GM19468 (cell line): ENCODE measurements at regions not wholly inside any gene's neighbourhood (a gene's known extent, or its start where the extent isn't known, plus 50 kb on each side); places are given as distances from the start of the nearest gene placed in this dataset.
"Not testable (repeated sequence)": the region's sequence is repeated elsewhere in the genome, so short reads cannot be mapped to it uniquely, and the experiment has no call there.

Source experiments
- ATAC-seq: cut with Tn5 transposase; IDR thresholded peaks from one replicate; pipeline ENCODE4 v1.9.1; 2021; ENCODE audit warnings: mild to moderate bottlenecking, moderate library complexity, moderate number of reproducible peaks; ENCODE audit not compliant: unreplicated experiment; ENCODE audit errors: extremely low read depth

DNA sequence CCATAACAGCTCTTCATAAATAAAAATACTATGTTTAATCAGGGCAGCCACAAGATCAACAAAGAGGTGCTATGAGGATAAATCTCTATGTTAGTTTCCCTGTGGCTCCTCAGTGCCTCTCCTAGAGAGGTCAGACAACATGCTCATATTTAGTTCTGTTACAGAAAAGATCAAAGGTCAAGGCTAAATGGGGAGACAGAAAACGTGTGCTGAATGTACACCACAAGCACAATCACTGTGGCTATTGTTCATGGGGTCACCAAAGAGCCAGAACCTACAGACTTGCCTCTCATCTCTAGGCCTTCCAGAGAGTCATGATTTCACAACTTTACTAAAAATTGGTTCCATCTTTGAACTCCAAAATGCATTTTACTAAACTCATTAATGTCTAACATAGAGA, 409.8 kb downstream of the HACE1 start:
- ATAC-seq, result no peak

DNA sequence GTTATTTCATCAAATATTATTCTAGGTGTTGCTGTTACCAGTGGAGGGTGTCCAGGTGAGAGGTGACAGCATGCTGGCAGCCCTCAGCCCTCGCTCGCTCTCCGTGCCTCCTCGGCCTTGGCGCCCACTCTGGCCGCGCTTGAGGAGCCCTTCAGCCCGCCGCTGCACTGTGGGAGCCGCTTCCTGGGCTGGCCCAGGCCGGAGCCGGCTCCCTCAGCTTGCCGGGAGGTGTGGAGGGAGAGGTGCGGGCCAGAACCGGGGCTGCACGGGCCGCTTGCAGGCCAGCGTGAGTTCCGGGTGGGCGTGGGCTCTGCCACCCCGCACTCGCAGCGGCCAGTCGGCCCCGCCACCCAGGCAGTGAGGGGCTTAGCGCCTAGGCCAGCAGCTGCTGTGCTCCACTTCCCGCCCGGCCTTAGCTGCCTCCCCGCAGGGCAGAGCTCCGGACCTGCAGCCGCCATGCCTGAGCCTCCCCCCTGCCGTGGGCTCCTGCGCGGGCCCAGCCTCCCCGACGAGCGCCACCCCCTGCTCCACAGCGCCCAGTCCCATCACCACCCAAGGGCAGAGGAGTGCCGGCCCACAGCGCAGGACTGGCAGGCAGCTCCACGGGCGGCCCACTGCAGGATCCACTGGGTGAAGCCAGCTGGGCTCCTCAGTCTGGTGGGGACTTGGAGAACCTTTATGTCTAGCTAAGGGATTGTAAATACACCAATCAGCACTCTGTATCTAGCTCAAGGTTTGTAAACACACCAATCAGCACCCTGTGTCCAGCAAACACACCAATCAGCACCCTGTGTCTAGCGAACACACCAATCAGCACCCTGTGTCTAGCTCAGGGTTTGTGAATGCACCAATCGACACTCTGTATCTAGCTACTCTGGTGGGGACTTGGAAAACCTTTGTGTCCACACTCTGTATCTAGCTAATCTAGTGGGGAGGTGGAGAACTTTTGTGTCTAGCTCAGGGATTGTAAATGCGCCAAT, 413.3 kb downstream of the HACE1 start:
- ATAC-seq, result not testable (repeated sequence)

DNA sequence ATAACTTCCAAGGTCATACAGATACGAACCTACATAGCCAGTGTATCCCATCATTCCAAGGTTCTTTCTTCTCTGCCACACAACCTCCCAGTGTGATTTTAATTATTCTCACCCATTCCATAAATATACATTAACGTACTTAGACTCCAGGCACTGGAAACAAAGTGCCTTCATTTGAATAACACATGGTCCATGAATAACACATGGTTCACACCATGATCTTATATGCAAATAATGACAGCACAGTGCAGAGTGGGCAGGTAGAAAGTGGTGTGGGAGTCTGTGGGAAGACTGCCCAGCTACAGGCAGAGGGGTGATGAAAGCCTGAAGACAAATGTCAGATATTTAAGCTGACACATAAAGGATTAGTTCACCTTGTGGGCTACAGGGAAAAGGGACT, 425.2 kb downstream of the HACE1 start:
- no peak for ATAC-seq

DNA sequence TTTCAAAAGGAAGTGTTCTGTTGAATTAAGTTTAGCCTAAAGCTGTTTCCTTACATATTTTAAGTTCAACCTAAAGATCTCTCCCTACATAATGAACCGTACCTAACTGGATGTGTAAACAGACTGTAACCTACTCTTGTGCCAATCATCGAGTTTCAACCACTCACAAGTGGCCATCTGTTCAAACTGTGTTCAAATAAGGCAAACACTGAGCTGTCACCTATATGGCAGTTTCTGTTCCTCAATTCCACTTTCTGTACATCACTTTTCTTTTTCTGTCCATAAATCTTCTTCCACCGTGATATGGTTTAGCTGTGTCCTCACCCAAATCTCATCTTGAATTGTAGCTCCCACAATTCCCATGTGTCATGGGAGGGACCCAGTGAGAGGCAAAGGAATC, 428.6 kb downstream of the HACE1 start:
- ATAC-seq, result no peak

DNA sequence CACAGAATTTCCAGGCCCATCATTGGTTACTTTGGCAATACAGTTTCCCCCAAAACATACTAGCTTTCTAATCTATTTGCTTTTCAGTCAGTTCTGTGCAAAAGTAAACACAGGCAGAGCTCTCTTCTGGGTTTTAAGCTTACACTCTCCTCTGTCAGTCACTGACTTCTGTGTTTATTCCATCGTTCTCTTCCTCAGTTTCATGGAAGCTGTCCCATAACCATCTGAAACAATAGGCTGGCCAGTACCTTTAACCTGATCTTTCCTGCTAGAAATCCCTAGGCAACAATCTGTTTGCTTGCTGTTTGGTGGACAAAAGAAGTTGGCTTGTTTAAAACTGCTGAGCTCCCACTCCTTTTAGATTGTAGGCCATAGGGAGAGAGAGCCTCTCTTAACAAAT, 431.5 kb downstream of the HACE1 start:
- no peak for ATAC-seq

DNA sequence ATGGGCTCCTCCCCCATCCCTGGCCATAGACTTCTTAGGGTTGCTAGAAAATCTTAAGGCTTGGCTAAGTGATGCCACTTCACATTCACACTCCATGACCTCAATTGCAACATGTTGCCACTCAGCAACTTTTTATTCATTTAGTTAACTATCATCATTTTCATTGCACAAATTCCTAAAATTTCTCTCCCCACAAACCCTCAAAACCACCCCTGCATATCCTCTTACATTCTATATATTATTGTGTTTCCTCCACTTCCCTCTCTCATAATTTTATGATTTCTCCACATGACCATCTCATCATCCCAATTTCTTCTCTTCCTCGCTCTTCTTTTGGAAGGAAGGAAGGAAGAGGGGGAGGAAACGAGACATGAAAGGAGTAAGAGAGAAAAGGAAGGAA, 436.0 kb downstream of the HACE1 start:
- no peak for ATAC-seq

DNA sequence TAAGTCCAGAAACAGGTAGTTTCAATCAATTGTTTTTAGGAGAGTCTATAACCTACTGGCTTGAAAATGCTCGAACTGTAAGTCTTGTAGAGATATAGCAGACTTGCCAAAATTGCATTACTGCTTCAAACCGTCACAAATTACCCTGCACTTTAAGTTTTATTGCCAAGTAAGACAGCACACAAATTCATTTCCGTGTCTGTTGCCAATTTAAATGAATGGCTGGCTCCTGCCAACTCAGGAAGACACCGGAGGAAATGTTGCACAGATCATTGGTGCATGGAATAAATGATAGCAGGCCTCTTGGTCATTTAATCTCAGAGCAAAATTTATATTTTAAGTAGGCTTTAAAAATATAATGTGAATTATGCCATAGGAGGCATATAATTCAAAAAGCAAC, 438.1 kb downstream of the HACE1 start:
- ATAC-seq, result no peak

DNA sequence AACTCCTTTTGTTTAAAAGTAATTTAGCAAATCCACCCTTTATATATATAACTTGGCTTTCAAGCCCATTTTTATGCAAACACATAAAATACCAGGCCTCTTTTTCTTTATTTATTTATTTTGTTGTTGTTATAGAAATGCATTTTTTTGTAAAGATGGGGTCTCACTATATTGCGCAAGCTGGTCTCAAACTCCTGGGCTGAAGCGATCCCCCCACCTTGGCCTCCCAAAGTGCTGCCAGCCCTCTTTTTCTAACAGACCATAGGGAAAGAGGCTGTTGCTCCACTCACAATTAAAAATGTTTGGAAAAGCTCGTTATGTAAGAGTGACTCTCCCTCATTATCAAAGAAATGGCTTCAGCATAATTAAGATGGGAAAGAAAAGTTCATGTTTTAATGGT, 440.9 kb downstream of the HACE1 start:
- ATAC-seq, result no peak

DNA sequence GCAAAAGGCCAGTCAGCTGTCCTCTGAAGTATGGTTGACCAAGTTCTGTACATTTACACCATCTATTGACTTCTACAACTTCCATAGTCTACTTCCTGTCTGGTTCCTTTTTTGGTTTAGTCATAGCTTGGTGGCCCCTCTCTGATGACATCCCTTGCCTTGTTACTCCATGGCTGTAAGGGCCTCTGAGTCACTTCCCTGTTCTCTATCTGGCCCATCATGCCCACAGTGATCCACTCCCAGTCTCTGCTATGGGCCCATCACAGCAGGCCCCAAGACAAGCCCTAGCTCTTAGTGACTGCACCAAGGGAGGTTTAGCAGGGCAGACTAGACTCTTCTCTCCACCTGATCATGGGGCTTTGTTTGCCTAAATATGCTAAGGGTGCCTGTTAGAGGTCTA, 441.6 kb downstream of the HACE1 start:
- no peak for ATAC-seq

DNA sequence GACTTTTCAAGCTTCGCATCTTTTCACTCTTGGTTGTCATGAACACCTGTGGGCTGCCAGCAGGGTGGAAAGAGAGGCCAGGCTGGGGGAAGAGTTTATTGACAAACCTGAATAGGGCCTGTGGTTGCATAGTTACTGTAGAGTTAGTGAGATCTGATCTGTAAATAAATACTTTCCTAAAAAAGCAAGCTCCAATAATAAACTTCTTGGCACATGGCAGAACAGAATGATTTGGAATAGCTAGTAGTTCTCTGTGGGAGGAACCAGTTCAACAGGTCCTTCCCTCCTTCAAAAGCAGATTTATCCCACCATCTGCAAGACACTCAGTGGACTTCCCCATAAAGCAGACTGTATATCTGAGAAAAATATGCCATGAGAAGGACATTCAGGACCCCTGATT, 445.0 kb downstream of the HACE1 start:
- ATAC-seq, result no peak

DNA sequence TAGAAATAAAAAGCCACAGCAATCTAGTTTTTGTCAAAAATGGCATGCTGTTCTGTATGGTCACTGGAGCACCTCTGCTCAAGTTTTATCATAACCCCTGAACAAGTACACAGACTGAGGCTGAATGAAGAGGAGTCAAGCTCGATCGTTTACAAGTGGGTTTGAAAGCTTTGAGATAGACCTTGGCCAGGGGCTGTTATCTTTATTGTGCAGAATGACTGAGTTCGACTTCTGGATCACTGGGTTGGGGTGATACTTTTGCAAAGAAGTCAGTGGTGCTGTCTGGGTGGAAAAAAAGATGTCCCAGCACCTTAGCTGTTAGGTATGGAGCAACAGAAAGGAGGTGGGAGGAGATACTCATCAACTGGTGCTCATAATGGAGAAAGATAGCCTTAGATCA, 446.0 kb downstream of the HACE1 start:
- ATAC-seq, result no peak

DNA sequence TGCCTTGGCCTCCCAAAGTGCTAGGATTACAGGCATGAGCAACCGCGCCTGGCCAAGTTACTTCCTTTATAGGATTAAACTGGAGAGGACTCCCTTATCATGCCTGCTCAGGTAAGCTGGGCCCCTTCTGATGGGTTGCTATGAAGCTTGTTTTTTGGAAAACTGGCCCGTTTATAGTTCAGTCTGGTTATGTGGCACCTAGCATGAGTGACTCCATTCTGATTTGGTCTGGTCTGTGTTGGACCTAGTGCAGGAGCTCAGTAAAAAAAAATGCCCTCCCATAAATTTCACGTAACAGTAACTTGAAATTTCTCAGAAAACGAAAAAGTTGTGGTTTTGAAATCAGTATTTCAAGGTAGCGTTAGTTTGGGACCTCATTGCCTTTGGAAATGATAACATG, 448.4 kb downstream of the HACE1 start:
- ATAC-seq, result no peak

DNA sequence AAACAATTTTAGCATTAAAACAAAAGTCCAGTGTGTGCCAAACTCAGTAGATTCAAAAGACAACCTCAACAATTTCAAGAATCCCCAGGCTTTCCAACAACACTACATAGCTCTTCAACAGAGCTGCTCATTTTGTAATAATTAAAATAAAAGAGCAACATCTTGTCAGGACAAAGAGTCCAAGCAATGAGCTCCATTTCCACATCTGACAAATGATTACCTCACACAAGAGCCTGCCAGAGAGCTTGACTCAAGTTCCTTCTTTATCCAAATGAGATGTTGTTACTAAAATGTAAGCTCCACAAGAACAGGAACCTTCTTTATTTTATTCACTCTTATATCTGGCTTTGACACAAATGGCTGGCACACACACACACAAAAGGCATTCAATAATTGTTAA, 449.8 kb downstream of the HACE1 start:
- ATAC-seq, result no peak

DNA sequence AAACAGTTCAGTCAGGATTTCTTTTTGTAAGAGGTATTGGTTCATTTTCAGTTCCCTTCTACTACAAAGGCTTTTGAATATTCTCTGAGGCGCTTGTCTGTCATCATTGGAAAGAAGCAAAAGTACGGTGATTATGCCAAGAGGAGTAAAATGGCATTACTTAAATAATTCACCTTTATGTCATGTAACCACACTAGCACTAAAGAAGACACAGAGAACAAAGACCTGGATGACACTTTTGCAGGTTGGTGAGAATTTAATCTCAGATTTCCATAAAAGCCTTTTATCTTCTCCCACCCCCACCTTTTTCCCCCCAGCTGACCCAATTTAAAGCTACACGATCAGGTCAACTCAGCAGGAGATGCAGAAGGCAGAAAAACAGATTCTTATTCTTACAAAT, 451.8 kb downstream of the HACE1 start:
- ATAC-seq, result no peak

DNA sequence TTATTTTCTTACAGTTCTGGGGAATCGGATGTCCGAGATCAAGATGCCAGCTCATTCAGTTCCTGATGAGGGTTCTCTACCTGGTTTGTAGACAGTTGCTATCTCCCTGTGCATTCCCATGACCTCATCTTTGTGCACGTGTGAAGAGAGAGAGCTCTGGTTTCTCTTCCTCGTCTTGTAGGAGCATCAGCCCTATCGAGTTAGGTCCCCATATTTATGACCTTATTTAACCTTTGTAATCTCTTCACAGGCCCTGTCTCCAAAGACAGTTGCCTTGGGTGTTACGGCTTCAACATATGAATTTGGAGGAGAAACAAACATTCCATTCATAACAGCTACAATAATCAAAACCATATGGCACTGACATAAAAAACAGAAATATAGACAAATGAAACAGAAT, 455.3 kb downstream of the HACE1 start:
- ATAC-seq, result no peak

DNA sequence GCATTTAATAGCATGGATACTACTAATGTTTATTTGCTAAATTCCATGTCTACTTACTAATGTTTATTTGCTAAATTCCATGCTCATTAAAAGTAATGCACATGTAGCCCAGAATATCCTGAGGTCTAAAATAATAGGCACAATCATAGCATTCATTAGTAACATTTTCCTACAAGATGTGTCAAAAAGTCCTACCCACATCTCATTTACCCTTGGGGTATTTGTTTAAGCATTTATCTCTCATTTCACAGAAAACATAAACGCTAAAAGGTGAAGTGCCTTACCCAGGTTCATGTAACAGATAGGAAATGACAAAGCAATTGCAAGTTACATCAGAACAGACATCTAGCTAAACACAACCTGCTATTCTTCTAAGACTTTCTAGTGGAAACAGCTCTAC, 457.1 kb downstream of the HACE1 start:
- no peak for ATAC-seq

DNA sequence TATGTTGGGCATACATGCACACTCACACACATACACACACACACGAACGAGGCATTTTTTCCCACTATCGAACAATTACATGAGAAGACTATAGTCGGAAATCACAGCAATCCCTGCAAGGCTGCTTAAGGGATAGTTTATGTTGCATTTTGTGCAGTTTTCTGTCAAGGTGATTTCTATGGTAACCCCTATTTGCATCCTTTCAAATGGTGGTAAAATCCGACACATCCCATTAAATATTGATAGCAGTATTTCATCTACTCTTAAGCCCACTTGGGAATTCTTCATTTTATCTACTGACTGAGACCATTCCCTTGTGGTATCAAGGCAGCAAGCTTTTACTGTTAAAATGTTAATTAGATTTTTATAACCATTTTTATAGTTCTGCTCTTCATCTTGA, 457.8 kb downstream of the HACE1 start:
- no peak for ATAC-seq

DNA sequence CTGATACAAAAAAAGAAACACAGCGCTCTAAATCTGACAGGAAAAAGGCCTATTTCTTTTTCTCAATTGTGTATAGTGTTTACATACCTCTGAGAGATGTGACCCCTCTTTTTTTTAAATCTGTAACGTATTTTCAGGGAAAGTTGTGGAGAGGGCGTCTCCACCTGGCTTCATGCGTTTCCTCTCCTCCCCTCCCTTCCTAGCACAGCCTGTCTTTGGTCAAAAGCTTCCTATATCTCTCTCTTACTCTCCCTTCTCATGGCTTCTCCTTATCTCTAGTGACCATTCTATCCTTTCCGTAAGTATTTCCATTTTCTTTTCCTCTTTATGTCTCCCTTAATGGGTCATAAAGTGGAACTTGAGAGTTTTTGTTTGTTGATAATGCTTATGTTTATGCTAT, 458.9 kb downstream of the HACE1 start:
- no peak for ATAC-seq

DNA sequence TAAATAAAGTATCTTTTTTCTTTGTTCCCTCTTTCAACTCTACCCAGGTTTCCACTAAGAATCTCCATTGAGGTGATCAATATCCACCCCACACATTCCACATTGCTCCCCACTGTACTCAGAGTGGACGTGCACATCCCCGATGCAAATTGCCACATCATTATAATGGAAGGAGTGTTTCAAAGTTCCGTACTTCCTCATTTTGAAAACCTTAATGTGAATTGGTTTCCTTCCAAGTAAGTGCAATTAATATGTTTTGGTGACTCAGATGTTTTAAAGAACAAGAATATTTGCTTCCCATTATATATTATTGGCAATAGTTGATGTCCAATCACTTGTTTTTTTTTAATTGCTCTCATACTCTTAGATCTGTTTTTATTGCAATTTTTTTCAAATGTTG, 463.6 kb downstream of the HACE1 start:
- no peak for ATAC-seq

DNA sequence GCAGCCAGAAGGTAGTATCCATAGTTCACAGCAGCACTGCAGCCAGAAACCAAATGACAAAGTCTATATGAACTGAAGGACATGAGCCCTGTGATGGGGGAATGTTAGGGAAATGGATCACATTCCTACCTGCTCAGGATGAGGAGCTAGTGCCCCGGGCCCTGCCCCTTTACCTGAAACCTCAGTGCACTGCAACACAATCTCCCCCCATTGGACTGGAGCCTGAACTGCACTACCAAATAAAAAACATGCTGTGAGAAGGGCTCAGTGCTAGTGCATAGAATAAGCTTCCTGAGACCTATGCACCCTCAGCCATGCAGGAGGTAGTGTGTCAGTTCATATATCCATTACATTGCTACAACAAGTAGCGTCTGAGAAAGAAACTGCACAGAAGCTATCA, 477.8 kb downstream of the HACE1 start:
- no peak for ATAC-seq

DNA sequence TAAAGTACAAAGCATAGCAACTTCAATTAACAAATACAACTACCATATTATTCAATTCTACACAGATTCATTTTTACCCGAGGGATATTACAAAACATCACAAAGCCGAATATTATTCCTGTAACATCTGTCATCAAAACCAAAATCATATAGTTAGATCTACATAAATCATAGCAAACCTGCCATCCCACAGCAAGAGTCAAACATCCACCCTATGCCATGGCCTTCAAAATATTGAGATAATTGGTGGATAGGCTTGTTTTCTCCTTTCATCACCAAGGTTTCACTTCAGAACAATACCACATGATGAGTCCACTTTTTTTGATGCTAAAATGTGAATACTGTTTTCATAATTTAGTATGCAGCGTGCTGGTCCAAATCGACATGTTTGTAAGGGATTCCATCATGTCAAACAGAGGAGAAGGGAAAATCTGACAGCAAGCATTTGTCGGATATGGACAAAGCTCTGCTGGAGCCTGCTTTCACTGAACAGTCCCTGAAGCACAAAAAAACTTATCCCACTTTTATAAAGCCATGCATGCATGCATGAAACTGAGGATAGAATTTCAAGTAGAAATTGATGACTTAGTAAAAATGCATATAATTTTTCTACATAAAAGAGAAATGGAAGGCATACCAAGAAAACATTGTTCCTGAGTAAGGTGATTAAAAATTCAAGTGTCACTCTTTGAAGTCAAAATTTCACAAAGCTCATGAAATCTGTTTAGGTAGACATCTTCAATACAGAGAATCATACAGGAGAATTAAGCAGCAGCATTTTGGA, 494.1 kb downstream of the HACE1 start:
- ATAC-seq, result no peak
